ENCODE measurements at regions not wholly inside any gene's neighbourhood (a gene's known extent, or its start where the extent isn't known, plus 50 kb on each side); places are given as distances from the start of the nearest gene placed in this dataset.

DNA sequence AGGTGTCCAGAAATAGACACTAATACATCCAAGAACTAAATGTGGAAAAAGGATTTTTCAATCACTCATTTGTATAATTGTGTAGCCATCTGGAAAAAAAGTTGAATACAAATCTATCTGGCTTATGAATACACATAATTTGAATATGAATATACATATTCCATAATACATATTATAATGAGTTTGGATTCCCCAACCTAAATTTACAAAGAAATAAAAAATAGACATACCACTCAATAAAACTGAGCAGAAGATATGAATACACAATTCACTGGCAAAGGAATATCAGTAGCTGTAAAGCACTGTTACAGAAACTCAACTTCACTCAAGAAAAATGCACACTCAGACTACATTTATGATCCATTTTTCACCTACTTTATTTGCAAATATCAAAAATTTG is 121.9 kb upstream of the EDIL3 start:
- DNase-seq (ENCODE audit: low spot score) = no peak
- Histone ChIP-seq H3K4me1 (ENCODE audit: control insufficient read depth in 4 of 4, insufficient read depth in 4 of 4, low read length in 3 of 4) (no peaks in the 10 kb centered on the region), H3K9ac (ENCODE audit: low read depth in 1 of 2, low read length in 2 of 2) (no peak overlapping the region), H3K36me3 (ENCODE audit: control insufficient read depth in 4 of 4, insufficient read depth in 3 of 4, low read depth in 1 of 4, low read length in 3 of 4) (no peaks in the 10 kb centered on the region), H3K4me3 (ENCODE audit: low read depth in 1 of 3, low read length in 3 of 3) (no peak overlapping the region), H3K27ac (ENCODE audit: low read depth in 1 of 2, low read length in 2 of 2) (no peak overlapping the region), H3K27me3 (ENCODE audit: control insufficient read depth in 4 of 4, insufficient read depth in 4 of 4, low read length in 3 of 4) (no peaks in the 10 kb centered on the region), H3K9me3 (ENCODE audit: control insufficient read depth in 4 of 4, low read length in 3 of 4) (no peaks in the 10 kb centered on the region)
- no peak for TF ChIP-seq YY1 (IDR thresholded peaks at IDR 0.05)
- TF ChIP-seq, protein P1, sequence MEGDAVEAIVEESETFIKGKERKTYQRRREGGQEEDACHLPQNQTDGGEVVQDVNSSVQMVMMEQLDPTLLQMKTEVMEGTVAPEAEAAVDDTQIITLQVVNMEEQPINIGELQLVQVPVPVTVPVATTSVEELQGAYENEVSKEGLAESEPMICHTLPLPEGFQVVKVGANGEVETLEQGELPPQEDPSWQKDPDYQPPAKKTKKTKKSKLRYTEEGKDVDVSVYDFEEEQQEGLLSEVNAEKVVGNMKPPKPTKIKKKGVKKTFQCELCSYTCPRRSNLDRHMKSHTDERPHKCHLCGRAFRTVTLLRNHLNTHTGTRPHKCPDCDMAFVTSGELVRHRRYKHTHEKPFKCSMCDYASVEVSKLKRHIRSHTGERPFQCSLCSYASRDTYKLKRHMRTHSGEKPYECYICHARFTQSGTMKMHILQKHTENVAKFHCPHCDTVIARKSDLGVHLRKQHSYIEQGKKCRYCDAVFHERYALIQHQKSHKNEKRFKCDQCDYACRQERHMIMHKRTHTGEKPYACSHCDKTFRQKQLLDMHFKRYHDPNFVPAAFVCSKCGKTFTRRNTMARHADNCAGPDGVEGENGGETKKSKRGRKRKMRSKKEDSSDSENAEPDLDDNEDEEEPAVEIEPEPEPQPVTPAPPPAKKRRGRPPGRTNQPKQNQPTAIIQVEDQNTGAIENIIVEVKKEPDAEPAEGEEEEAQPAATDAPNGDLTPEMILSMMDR (IDR thresholded peaks at IDR 0.05; ENCODE audit: low read depth, low read length, missing input control) = no peak
- TF ChIP-seq, protein P2, sequence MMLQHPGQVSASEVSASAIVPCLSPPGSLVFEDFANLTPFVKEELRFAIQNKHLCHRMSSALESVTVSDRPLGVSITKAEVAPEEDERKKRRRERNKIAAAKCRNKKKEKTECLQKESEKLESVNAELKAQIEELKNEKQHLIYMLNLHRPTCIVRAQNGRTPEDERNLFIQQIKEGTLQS (IDR thresholded peaks at IDR 0.05) = no peak
- TF ChIP-seq EGR1 (IDR thresholded peaks at IDR 0.05; ENCODE audit: low read depth in 2 of 2) = no peak
- TF ChIP-seq, protein P3, sequence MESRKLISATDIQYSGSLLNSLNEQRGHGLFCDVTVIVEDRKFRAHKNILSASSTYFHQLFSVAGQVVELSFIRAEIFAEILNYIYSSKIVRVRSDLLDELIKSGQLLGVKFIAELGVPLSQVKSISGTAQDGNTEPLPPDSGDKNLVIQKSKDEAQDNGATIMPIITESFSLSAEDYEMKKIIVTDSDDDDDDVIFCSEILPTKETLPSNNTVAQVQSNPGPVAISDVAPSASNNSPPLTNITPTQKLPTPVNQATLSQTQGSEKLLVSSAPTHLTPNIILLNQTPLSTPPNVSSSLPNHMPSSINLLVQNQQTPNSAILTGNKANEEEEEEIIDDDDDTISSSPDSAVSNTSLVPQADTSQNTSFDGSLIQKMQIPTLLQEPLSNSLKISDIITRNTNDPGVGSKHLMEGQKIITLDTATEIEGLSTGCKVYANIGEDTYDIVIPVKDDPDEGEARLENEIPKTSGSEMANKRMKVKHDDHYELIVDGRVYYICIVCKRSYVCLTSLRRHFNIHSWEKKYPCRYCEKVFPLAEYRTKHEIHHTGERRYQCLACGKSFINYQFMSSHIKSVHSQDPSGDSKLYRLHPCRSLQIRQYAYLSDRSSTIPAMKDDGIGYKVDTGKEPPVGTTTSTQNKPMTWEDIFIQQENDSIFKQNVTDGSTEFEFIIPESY (IDR thresholded peaks at IDR 0.05) = no peak
- no peak for TF ChIP-seq GABPA (IDR thresholded peaks at IDR 0.05 in 1 of 2, conservative IDR thresholded peaks at IDR 0.05 in 1 of 2)
- no peak for TF ChIP-seq JUND (IDR thresholded peaks at IDR 0.05)
- no peak for TF ChIP-seq SP1 (IDR thresholded peaks at IDR 0.05)
- TF ChIP-seq FOXA2 (IDR thresholded peaks at IDR 0.05) = no peak

DNA sequence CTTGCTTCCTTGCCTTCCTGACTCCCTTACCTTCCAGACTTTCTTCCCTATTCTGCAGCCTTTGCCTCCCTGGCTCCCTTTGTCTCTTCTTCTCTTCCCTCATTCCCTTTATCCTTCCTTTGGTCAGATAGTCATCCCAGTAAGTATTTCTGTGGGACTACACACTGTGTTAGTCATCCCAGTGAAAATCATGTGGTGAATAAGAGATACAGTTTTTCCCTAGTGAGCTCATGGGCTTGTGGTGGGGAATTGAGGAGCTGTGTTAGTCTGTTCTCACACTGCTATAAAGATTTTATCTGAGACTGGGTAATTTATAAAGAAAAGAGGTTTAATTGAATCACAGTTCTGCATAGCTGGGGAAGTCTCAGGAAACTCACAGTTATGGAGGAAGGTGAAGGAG is 109.8 kb upstream of the EDIL3 start:
- Histone ChIP-seq H3K36me3 (ENCODE audit: control insufficient read depth in 4 of 4, insufficient read depth in 3 of 4, low read depth in 1 of 4, low read length in 3 of 4) (no peaks in the 10 kb centered on the region), H3K9ac (ENCODE audit: low read depth in 1 of 2, low read length in 2 of 2) (no peak overlapping the region), H3K27me3 (ENCODE audit: control insufficient read depth in 4 of 4, insufficient read depth in 4 of 4, low read length in 3 of 4) (no peaks in the 10 kb centered on the region), H3K4me3 (ENCODE audit: low read depth in 1 of 3, low read length in 3 of 3) (no peak overlapping the region), H3K27ac (ENCODE audit: low read depth in 1 of 2, low read length in 2 of 2) (no peak overlapping the region), H3K4me1 (ENCODE audit: control insufficient read depth in 4 of 4, insufficient read depth in 4 of 4, low read length in 3 of 4) (no peaks in the 10 kb centered on the region), H3K9me3 (ENCODE audit: control insufficient read depth in 4 of 4, low read length in 3 of 4) (no peaks in the 10 kb centered on the region)
- DNase-seq (ENCODE audit: low spot score) = no peak
- TF ChIP-seq, protein P4, sequence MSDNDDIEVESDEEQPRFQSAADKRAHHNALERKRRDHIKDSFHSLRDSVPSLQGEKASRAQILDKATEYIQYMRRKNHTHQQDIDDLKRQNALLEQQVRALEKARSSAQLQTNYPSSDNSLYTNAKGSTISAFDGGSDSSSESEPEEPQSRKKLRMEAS (IDR thresholded peaks at IDR 0.05) = no peak
- no peak for TF ChIP-seq JUND (IDR thresholded peaks at IDR 0.05)
- no peak for TF ChIP-seq YY1 (IDR thresholded peaks at IDR 0.05)
- no peak for TF ChIP-seq EGR1 (IDR thresholded peaks at IDR 0.05; ENCODE audit: low read depth in 2 of 2)
- TF ChIP-seq, protein P1 (IDR thresholded peaks at IDR 0.05; ENCODE audit: low read depth, low read length, missing input control) = no peak
- TF ChIP-seq, protein P3 (IDR thresholded peaks at IDR 0.05) = no peak
- TF ChIP-seq FOXA1 (IDR thresholded peaks at IDR 0.05) = no peak
- TF ChIP-seq RAD21 (IDR thresholded peaks at IDR 0.05) = no peak
- no peak for TF ChIP-seq GABPA (IDR thresholded peaks at IDR 0.05 in 1 of 2, conservative IDR thresholded peaks at IDR 0.05 in 1 of 2)
- no peak for TF ChIP-seq NR2F2 (IDR thresholded peaks at IDR 0.05)
- no peak for TF ChIP-seq FOXA2 (IDR thresholded peaks at IDR 0.05)

All from liver (tissue), 7 donors.